Mesendoderm (in vitro differentiated cells): ENCODE measurements at regions not wholly inside any gene's neighbourhood (a gene's known extent, or its start where the extent isn't known, plus 50 kb on each side); places are given as distances from the start of the nearest gene placed in this dataset.

Source experiments
- DNase-seq: peaks from one replicate; pipeline ENCODE4 v3.0.0; 2013
- H2AK5ac ChIP-seq: 2 replicates; pipeline ENCODE4 v1.6.1; 2013; ENCODE audit warnings: low read length, inconsistent platforms
- H2BK120ac ChIP-seq: 2 replicates; pipeline ENCODE4 v1.6.1; 2013; ENCODE audit warnings: low read depth, mild to moderate bottlenecking, low read length, moderate library complexity, mixed read lengths
- H2BK15ac ChIP-seq: replicated peaks from 2 replicates; pipeline ENCODE4 v1.6.1; 2013; ENCODE audit warnings: low read depth, mild to moderate bottlenecking, moderate library complexity
- H2BK5ac ChIP-seq: 2 replicates; pipeline ENCODE4 v1.6.1; 2013; ENCODE audit warnings: low read length, inconsistent platforms
- H3K18ac ChIP-seq: 2 replicates; pipeline ENCODE4 v1.6.1; 2013; ENCODE audit warnings: mild to moderate bottlenecking, low read length, mixed read lengths
- H3K23ac ChIP-seq: one replicate; pipeline ENCODE4 v1.6.1; 2013; ENCODE audit warnings: low read length
- H3K27ac ChIP-seq: 2 replicates; pipeline ENCODE4 v1.5.1; 2013; ENCODE audit warnings: low read depth, mild to moderate bottlenecking, inconsistent platforms, low read length, moderate library complexity
- H3K27me3 ChIP-seq: 2 replicates; pipeline ENCODE4 v1.6.1; 2013; ENCODE audit warnings: low read length, control low read depth, mild to moderate bottlenecking, inconsistent platforms; ENCODE audit not compliant: insufficient read depth, poor library complexity
- H3K36me3 ChIP-seq: 2 replicates; pipeline ENCODE4 v1.6.1; 2013; ENCODE audit warnings: low read length, inconsistent platforms; ENCODE audit not compliant: control insufficient read depth, insufficient read depth
- H3K4ac ChIP-seq: one replicate; pipeline ENCODE4 v1.6.1; 2013; ENCODE audit warnings: low read depth, mild to moderate bottlenecking, low read length, moderate library complexity
- H3K4me1 ChIP-seq: 2 replicates; pipeline ENCODE4 v1.6.1; 2013; ENCODE audit warnings: low read depth, low read length, inconsistent platforms; ENCODE audit not compliant: control insufficient read depth
- H3K4me2 ChIP-seq: 2 replicates; pipeline ENCODE4 v1.6.1; 2013; ENCODE audit warnings: low read length
- H3K4me3 ChIP-seq: 2 replicates; pipeline ENCODE4 v1.5.1; 2013; ENCODE audit warnings: mild to moderate bottlenecking, low read length
- H3K56ac ChIP-seq: one replicate; pipeline ENCODE4 v1.6.1; 2013; ENCODE audit warnings: low read length
- H3K79me1 ChIP-seq: 2 replicates; pipeline ENCODE4 v1.6.1; 2013; ENCODE audit warnings: low read length, inconsistent platforms
- H3K79me2 ChIP-seq: 2 replicates; pipeline ENCODE4 v1.6.1; 2013; ENCODE audit warnings: mild to moderate bottlenecking, low read length; ENCODE audit not compliant: control insufficient read depth, insufficient read depth
- H3K9ac ChIP-seq: 2 replicates; pipeline ENCODE4 v1.6.1; 2013; ENCODE audit warnings: low read length, inconsistent platforms
- H4K5ac ChIP-seq: one replicate; pipeline ENCODE4 v1.6.1; 2013; ENCODE audit warnings: low read length
- H4K8ac ChIP-seq: one replicate; pipeline ENCODE4 v1.6.1; 2013; ENCODE audit warnings: low read depth, mild to moderate bottlenecking, control low read depth, low read length, moderate library complexity
- WGBS: extraction: QIAGEN DNeasy Blood & Tissue Kit; methylation state at CpG from one replicate; pipeline ENCODE4 v1.1.7; 2013; ENCODE audit warnings: low lambda C conversion rate, missing lambda C conversion rate; ENCODE audit not compliant: insufficient coverage; ENCODE audit errors: extremely low coverage; 5-methylcytosine and 5-hydroxymethylcytosine counted together

GRCh38 chr5:147092044-147092443 lies 142.8 kb upstream of the STK32A start:
- Histone ChIP-seq H2BK5ac (no peak overlapping the region), H3K27ac (no peak overlapping the region), H3K36me3 (no peaks in the 10 kb centered on the region), H3K56ac (no peak overlapping the region), H2BK15ac (no peak overlapping the region), H3K4me2 (no peak overlapping the region), H3K9ac (no peak overlapping the region), H3K23ac (no peak overlapping the region), H2BK120ac (no peak overlapping the region), H3K18ac (no peak overlapping the region), H3K79me2 (no peaks in the 10 kb centered on the region), H3K27me3 (no peaks in the 10 kb centered on the region), H4K8ac (no peak overlapping the region), H3K4ac (no peak overlapping the region), H3K4me1 (no peaks in the 10 kb centered on the region), H2AK5ac (no peak overlapping the region), H4K5ac (no peak overlapping the region), H3K4me3 (no peak overlapping the region), H3K79me1 (no peaks in the 10 kb centered on the region)
- DNase-seq: no peak
- no CpG with 5 or more reads among the region's 2 CpGs for WGBS

- Histone ChIP-seq H4K5ac (no peak overlapping the region), H3K56ac (no peak overlapping the region), H2BK120ac (no peak overlapping the region), H4K8ac (no peak overlapping the region), H3K79me2 (no peaks in the 10 kb centered on the region), H3K9ac (no peak overlapping the region), H3K23ac (no peak overlapping the region), H3K27ac (no peak overlapping the region), H3K79me1 (no peaks in the 10 kb centered on the region), H3K4me1 (peaks cover 2% of the 10 kb centered on the region), H2AK5ac (no peak overlapping the region), H2BK5ac (no peak overlapping the region), H3K4me2 (no peak overlapping the region), H3K4me3 (no peak overlapping the region), H3K36me3 (no peaks in the 10 kb centered on the region), H3K18ac (no peak overlapping the region), H3K4ac (no peak overlapping the region), H2BK15ac (no peak overlapping the region), H3K27me3 (no peaks in the 10 kb centered on the region)
- no CpG with 5 or more reads among the region's 2 CpGs for WGBS
- no peak for DNase-seq
Measured at GRCh38 chr5:147093138-147093537, 141.7 kb upstream of the STK32A start.

GRCh38 chr5:147095740-147096139 lies 139.1 kb upstream of the STK32A start:
- Histone ChIP-seq H2AK5ac (no peak overlapping the region), H3K4me1 (peaks cover 5% of the 10 kb centered on the region), H3K18ac (no peak overlapping the region)

DNA sequence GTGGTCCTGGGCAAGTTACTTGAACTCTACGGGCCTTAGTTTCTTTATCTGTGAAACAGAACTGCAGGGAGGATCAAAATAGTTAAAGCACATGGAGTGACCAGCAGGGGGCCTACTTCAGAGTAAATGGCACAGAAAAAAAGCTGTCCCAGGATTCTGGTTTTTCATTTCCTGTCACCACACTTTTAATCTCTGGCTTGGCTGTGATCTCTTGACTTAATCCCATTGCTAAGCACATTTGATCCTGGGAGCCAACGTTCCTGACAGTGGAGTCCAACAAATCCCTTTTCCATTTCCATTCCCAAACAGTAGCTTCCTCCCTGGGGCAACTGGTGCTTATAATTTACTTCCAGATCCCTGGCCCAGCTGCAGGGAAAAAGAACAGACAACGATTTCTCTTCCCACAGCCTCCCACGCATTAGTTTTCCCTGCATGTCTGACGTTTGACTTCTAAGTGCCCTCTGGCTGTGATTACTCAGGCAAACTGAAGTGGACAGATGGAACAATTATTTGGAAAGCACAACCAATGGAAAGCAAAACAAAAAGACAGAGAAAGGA lies 136.5 kb upstream of the STK32A start:
- H3K23ac ChIP-seq: no peak overlapping the region
- peak; percentile 93 for DNase-seq
- no peak overlapping the region for H4K8ac ChIP-seq
- no peak overlapping the region for H2BK15ac ChIP-seq
- no peak overlapping the region for H3K4me3 ChIP-seq
- peak overlapping the region; percentile 89 for H2BK5ac ChIP-seq
- H3K9ac ChIP-seq: peak overlapping the region; percentile 5
- no peak overlapping the region for H3K4me2 ChIP-seq
- peak overlapping the region; percentile 26 for H3K27ac ChIP-seq
- H3K4ac ChIP-seq: no peak overlapping the region
- peak overlapping the region; percentile 77 for H3K56ac ChIP-seq
- no peaks in the 10 kb centered on the region for H3K27me3 ChIP-seq
- peaks cover 5% of the 10 kb centered on the region for H3K4me1 ChIP-seq
- H3K18ac ChIP-seq: no peak overlapping the region
- no peaks in the 10 kb centered on the region for H3K79me2 ChIP-seq
- no peak overlapping the region for H4K5ac ChIP-seq
- WGBS: no CpG with 5 or more reads among the region's 5 CpGs
- H3K36me3 ChIP-seq: no peaks in the 10 kb centered on the region
- H3K79me1 ChIP-seq: no peaks in the 10 kb centered on the region
- peak overlapping the region; percentile 34 for H2BK120ac ChIP-seq
- H2AK5ac ChIP-seq: no peak overlapping the region

More at GRCh38 chr5:147095740-147096139, 139.1 kb upstream of the STK32A start:
- Histone ChIP-seq H3K27ac (no peak overlapping the region), H2BK15ac (no peak overlapping the region), H3K4ac (no peak overlapping the region), H4K8ac (no peak overlapping the region), H3K4me3 (no peak overlapping the region), H3K23ac (no peak overlapping the region), H2BK120ac (no peak overlapping the region), H3K56ac (no peak overlapping the region), H3K79me1 (no peaks in the 10 kb centered on the region), H3K9ac (no peak overlapping the region), H2BK5ac (no peak overlapping the region), H3K79me2 (no peaks in the 10 kb centered on the region), H3K4me2 (no peak overlapping the region), H3K36me3 (no peaks in the 10 kb centered on the region), H4K5ac (no peak overlapping the region), H3K27me3 (no peaks in the 10 kb centered on the region)
- peak; percentile 71 for DNase-seq
- no CpG with 5 or more reads among the region's 2 CpGs for whole genome bisulfite sequencing

GRCh38 chr5:147101659-147102369 lies 133.0 kb upstream of the STK32A start:
- H3K4me2 ChIP-seq: no peak overlapping the region
- no peak overlapping the region for H4K5ac ChIP-seq
- no peak for DNase-seq
- H2BK15ac ChIP-seq: no peak overlapping the region
- no peak overlapping the region for H2AK5ac ChIP-seq
- WGBS: no CpG with 5 or more reads among the region's 6 CpGs
- H3K9ac ChIP-seq: no peak overlapping the region
- H3K4ac ChIP-seq: no peak overlapping the region
- H3K79me1 ChIP-seq: no peaks in the 10 kb centered on the region
- no peaks in the 10 kb centered on the region for H3K79me2 ChIP-seq
- H3K4me3 ChIP-seq: no peak overlapping the region
- no peak overlapping the region for H2BK120ac ChIP-seq
- H3K23ac ChIP-seq: no peak overlapping the region
- H3K56ac ChIP-seq: no peak overlapping the region
- no peak overlapping the region for H4K8ac ChIP-seq
- no peak overlapping the region for H3K18ac ChIP-seq
- peaks cover 5% of the 10 kb centered on the region for H3K4me1 ChIP-seq
- H3K27me3 ChIP-seq: no peaks in the 10 kb centered on the region
- no peak overlapping the region for H3K27ac ChIP-seq
- H3K36me3 ChIP-seq: no peaks in the 10 kb centered on the region
- no peak overlapping the region for H2BK5ac ChIP-seq
